Nephron (organoid): ENCODE measurements at regions not wholly inside any gene's neighbourhood (a gene's known extent, or its start where the extent isn't known, plus 50 kb on each side); places are given as distances from the start of the nearest gene placed in this dataset.

ENCODE experiments used
- H3K27ac Mint-ChIP-seq, 3 experiments: 2 replicates each; pipeline ENCODE4 v1.8.0; 2020; ENCODE audit warnings: mixed read lengths in 3 of 3, mild to moderate bottlenecking in 2 of 3, moderate library complexity in 1 of 3
- H3K27me3 Mint-ChIP-seq: 2 replicates; pipeline ENCODE4 v1.8.0; 2021; ENCODE audit warnings: low read depth, mild to moderate bottlenecking, moderate library complexity, mixed read lengths
- H3K36me3 Mint-ChIP-seq: 2 replicates; pipeline ENCODE4 v1.8.0; 2020; ENCODE audit warnings: low read depth, mixed read lengths
- H3K4me1 Mint-ChIP-seq: 2 replicates; pipeline ENCODE4 v1.8.0; 2020; ENCODE audit warnings: mixed read lengths
- H3K4me3 Mint-ChIP-seq, 3 experiments: 2 replicates each; pipeline ENCODE4 v1.8.0; 2020; ENCODE audit warnings: mild to moderate bottlenecking in 3 of 3, mixed read lengths in 3 of 3, moderate library complexity in 2 of 3
- H3K9me3 Mint-ChIP-seq: 2 replicates; pipeline ENCODE4 v1.8.0; 2020; ENCODE audit warnings: mixed read lengths
- TF ChIP-seq, protein P1 (sequence below), 3 experiments: fragments of 200-600 bp; sonication (generic); IDR thresholded peaks; one replicate each; pipeline ENCODE4 v1.5.0; 2021; ENCODE audit warnings: antibody characterized with exemption in 3 of 3; ENCODE audit not compliant: unreplicated experiment in 3 of 3

- H3K4me1 Mint-ChIP-seq: no peaks in the 10 kb centered on the region
- no peak overlapping the region for H3K27ac Mint-ChIP-seq
- H3K4me3 Mint-ChIP-seq: no peak overlapping the region
- H3K9me3 Mint-ChIP-seq: peaks cover 7% of the 10 kb centered on the region
- H3K27me3 Mint-ChIP-seq: peaks cover 9% of the 10 kb centered on the region
- H3K36me3 Mint-ChIP-seq: no peaks in the 10 kb centered on the region
- TF ChIP-seq, protein P1, sequence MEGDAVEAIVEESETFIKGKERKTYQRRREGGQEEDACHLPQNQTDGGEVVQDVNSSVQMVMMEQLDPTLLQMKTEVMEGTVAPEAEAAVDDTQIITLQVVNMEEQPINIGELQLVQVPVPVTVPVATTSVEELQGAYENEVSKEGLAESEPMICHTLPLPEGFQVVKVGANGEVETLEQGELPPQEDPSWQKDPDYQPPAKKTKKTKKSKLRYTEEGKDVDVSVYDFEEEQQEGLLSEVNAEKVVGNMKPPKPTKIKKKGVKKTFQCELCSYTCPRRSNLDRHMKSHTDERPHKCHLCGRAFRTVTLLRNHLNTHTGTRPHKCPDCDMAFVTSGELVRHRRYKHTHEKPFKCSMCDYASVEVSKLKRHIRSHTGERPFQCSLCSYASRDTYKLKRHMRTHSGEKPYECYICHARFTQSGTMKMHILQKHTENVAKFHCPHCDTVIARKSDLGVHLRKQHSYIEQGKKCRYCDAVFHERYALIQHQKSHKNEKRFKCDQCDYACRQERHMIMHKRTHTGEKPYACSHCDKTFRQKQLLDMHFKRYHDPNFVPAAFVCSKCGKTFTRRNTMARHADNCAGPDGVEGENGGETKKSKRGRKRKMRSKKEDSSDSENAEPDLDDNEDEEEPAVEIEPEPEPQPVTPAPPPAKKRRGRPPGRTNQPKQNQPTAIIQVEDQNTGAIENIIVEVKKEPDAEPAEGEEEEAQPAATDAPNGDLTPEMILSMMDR (IDR thresholded peaks at IDR 0.05; ENCODE audit: unreplicated experiment in 3 of 3): no peak
Measured at GRCh38 chrX:25083661-25084060, 67.9 kb upstream of the ARX start.

- H3K4me1 Mint-ChIP-seq: no peaks in the 10 kb centered on the region
- peaks cover 6% of the 10 kb centered on the region for H3K27me3 Mint-ChIP-seq
- H3K27ac Mint-ChIP-seq: no peak overlapping the region
- H3K9me3 Mint-ChIP-seq: no peaks in the 10 kb centered on the region
- H3K36me3 Mint-ChIP-seq: no peaks in the 10 kb centered on the region
- TF ChIP-seq, protein P1 (IDR thresholded peaks at IDR 0.05; ENCODE audit: unreplicated experiment in 3 of 3): no peak
- H3K4me3 Mint-ChIP-seq: no peak overlapping the region
Measured at GRCh38 chrX:25079020-25079419, 63.3 kb upstream of the ARX start.

GRCh38 chrX:25076941-25077500 lies 61.3 kb upstream of the ARX start:
- H3K4me3 Mint-ChIP-seq: no peak overlapping the region
- H3K27ac Mint-ChIP-seq: no peak overlapping the region
- H3K36me3 Mint-ChIP-seq: no peaks in the 10 kb centered on the region
- no peaks in the 10 kb centered on the region for H3K4me1 Mint-ChIP-seq
- H3K9me3 Mint-ChIP-seq: no peaks in the 10 kb centered on the region
- peaks cover 6% of the 10 kb centered on the region for H3K27me3 Mint-ChIP-seq
- TF ChIP-seq, protein P1 (IDR thresholded peaks at IDR 0.05; ENCODE audit: unreplicated experiment in 3 of 3): no peak

DNA sequence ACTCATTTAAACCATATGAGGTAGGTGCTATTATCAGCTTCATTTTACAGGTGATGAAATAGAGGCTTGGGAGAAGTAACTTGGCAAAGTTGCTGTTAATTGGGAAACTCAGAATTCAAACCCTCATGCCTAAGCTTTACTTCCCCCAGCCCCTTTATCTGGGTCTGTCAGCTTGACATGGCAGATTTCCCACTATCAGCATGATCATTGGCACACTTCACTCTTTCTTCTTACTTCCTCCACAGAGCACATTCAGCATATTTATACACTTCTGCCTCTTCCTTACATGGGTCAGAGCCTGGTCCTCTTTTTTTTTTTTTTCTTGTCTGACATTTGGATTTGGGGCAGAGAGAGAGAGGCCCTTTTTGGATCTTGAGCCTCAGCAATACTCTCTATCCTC lies 56.5 kb upstream of the ARX start:
- TF ChIP-seq, protein P1 (IDR thresholded peaks at IDR 0.05; ENCODE audit: unreplicated experiment in 3 of 3): no peak
- no peak overlapping the region for H3K4me3 Mint-ChIP-seq

DNA sequence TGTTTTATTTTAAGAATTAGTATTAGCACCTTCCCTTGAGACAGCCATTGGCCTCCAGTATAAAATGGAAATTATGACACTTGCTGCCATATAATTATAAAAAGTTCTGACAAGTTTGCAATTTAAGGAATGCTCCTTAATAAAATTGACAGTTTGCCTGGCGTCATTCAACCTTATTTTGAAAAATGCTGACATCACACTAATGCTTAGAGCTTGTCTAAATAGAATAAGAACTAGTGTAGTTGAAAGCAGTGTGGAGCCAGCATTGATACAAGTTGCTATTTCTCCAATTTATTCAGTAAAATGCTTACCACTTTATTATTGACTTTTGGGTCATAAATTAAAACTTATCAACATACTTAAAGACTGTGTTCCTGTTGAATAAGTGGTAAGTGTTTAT lies 54.3 kb upstream of the ARX start:
- Mint-ChIP-seq H3K27me3 (no peaks in the 10 kb centered on the region), H3K36me3 (no peaks in the 10 kb centered on the region), H3K4me3 (no peak overlapping the region), H3K4me1 (no peaks in the 10 kb centered on the region), H3K27ac (no peak overlapping the region), H3K9me3 (peaks cover 7% of the 10 kb centered on the region)
- TF ChIP-seq, protein P1 (IDR thresholded peaks at IDR 0.05; ENCODE audit: unreplicated experiment in 3 of 3): no peak

More for the DNA sequence above, 56.5 kb upstream of the ARX start:
- H3K27me3 Mint-ChIP-seq: peaks cover 5% of the 10 kb centered on the region
- H3K4me1 Mint-ChIP-seq: no peaks in the 10 kb centered on the region
- H3K27ac Mint-ChIP-seq: no peak overlapping the region
- H3K9me3 Mint-ChIP-seq: peaks cover 7% of the 10 kb centered on the region
- H3K36me3 Mint-ChIP-seq: no peaks in the 10 kb centered on the region

DNA sequence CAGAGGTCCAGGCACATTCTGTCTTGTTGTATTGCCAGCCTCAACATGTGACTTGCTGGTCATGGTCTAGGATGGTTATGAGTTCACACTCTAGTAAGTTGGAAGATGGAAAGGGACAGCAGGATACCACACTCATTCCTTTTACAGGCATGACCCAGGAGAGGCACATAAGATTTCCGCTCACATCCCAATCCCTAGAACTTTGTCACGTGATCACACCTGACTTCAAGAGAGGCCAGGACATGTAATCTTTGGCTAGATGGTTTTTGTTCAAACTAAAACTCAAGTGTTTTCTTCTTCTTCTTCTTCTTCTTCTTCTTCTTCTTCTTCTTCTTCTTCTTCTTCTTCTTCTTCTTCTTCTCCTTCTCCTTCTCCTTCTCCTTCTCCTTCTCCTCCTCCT lies 53.4 kb upstream of the ARX start:
- TF ChIP-seq, protein P1 (IDR thresholded peaks at IDR 0.05; ENCODE audit: unreplicated experiment in 3 of 3): no peak
- Mint-ChIP-seq H3K27me3 (no peaks in the 10 kb centered on the region), H3K4me3 (no peak overlapping the region), H3K4me1 (no peaks in the 10 kb centered on the region), H3K36me3 (no peaks in the 10 kb centered on the region), H3K27ac (no peak overlapping the region), H3K9me3 (peaks cover 7% of the 10 kb centered on the region)
